K562 (cell line): ENCODE measurements at regions not wholly inside any gene's neighbourhood (a gene's known extent, or its start where the extent isn't known, plus 50 kb on each side); places are given as distances from the start of the nearest gene placed in this dataset.

Experiments
- ATAC-seq: fragments of 200-7000 bp; cut with Tn5 transposase; 3 replicates; pipeline ENCODE4 v1.9.1; 2020; ENCODE audit warnings: moderate library complexity
- BruUV-seq: library from RNA; stranded (reverse); fragments of 400-500 nt; replicated peaks from 2 replicates; lab custom pipeline; 2021; lab: Mats Ljungman, UMichigan
- CTCF ChIA-PET: fragments of 300-600 bp; formaldehyde crosslinking; extraction: SDS; loops from one replicate; lab custom pipeline; 2021; ENCODE audit warnings: low intra/inter-chr PET ratio; lab: Yijun Ruan, JAX
- POLR2A ChIA-PET: fragments of 300-600, 350-650 bp; sonication (Branson Sonifier 250); formaldehyde crosslinking; extraction: SDS; loops from one replicate; lab custom pipeline; 2021; ENCODE audit warnings: antibody characterized with exemption, inconsistent platforms; lab: Yijun Ruan, JAX
- DNase-seq, 4 experiments: peaks; one replicate each; pipeline versions ENCODE4 v3.0.0 to v3.0.0-alpha.2; 2011 to 2018; ENCODE audit warnings: low spot score in 3 of 4, mixed read lengths in 3 of 4; ENCODE audit errors: extremely low read depth in 1 of 4
- FAIRE-seq: peaks from 2 replicates; lab custom pipeline; 2011; peaks lifted over from hg19 to GRCh38; lab: Jason Lieb, UNC
- H2AFZ ChIP-seq: 2 replicates; pipeline ENCODE4 v1.6.0; 2011; ENCODE audit warnings: low read depth, low read length, control low read depth, inconsistent platforms
- H3K27ac ChIP-seq: fragments of 200-600 bp; 3 replicates; pipeline ENCODE4 v1.8.0; 2011; ENCODE audit warnings: low read depth, mild to moderate bottlenecking, control low read depth, inconsistent platforms, low read length, moderate library complexity, mixed read lengths; ENCODE audit errors: extremely low read depth
- H3K27me3 ChIP-seq, 2 experiments: fragments of 300-600 bp in 1 of 2; 2 replicates in 1 of 2; 3 replicates in 1 of 2; pipeline versions ENCODE4 v1.6.0 to v1.8.0; 2011; ENCODE audit warnings: inconsistent platforms in 2 of 2, low read length in 2 of 2, mild to moderate bottlenecking in 1 of 2, mixed read lengths in 1 of 2, moderate library complexity in 1 of 2; ENCODE audit not compliant: control insufficient read depth in 2 of 2, insufficient read depth in 2 of 2
- H3K36me3 ChIP-seq: fragments of 300-600 bp; 3 replicates; pipeline ENCODE4 v1.8.0; 2011; ENCODE audit warnings: mild to moderate bottlenecking, low read length, inconsistent platforms; ENCODE audit not compliant: control insufficient read depth, insufficient read depth
- H3K4me1 ChIP-seq, 2 experiments: fragments of 200-600 bp in 1 of 2; replicated peaks in 1 of 2; 2 replicates in 1 of 2; 3 replicates in 1 of 2; pipeline versions ENCODE4 v1.5.1 to v1.8.0; 2011; ENCODE audit warnings: inconsistent platforms in 2 of 2, low read length in 2 of 2, mild to moderate bottlenecking in 1 of 2, mixed read lengths in 1 of 2, moderate library complexity in 1 of 2; ENCODE audit not compliant: control insufficient read depth in 2 of 2, insufficient read depth in 2 of 2
- H3K4me2 ChIP-seq: 2 replicates; pipeline ENCODE4 v1.6.1; 2011; ENCODE audit warnings: low read length, control low read depth, inconsistent platforms, mixed read lengths; ENCODE audit not compliant: insufficient read depth
- H3K4me3 ChIP-seq: fragments of 200-600 bp; sonication (generic), shearing (Covaris generic); 2 replicates; pipeline ENCODE4 v1.5.1; 2016; ENCODE audit warnings: control low read depth, inconsistent platforms
- H3K79me2 ChIP-seq: fragments of 200-600 bp; 3 replicates; pipeline ENCODE4 v1.8.0; 2011; ENCODE audit warnings: low read length, inconsistent platforms; ENCODE audit not compliant: control insufficient read depth, insufficient read depth
- H3K9ac ChIP-seq, 2 experiments: 2 replicates each; pipeline versions ENCODE4 v1.6.0 to v1.6.1; 2011; ENCODE audit warnings: low read depth in 2 of 2, low read length in 2 of 2, control low read depth in 1 of 2, inconsistent platforms in 1 of 2, mild to moderate bottlenecking in 1 of 2, mixed read lengths in 1 of 2; ENCODE audit not compliant: insufficient read depth in 1 of 2
- H3K9me1 ChIP-seq: one replicate; pipeline ENCODE4 v1.6.0; 2011; ENCODE audit warnings: inconsistent platforms, mild to moderate bottlenecking, low read length, moderate library complexity; ENCODE audit not compliant: control insufficient read depth, insufficient read depth
- H3K9me3 ChIP-seq: replicated peaks from 2 replicates; pipeline ENCODE4 v1.5.1; 2011; ENCODE audit warnings: low read depth, low read length, inconsistent platforms; ENCODE audit not compliant: control insufficient read depth, insufficient read depth
- H4K20me1 ChIP-seq: replicated peaks from 2 replicates; pipeline ENCODE4 v1.6.1; 2011; ENCODE audit warnings: low read length, inconsistent platforms, mixed read lengths; ENCODE audit not compliant: control insufficient read depth, insufficient read depth
- GTF2F1 ChIP-seq: IDR thresholded peaks from 2 replicates; pipeline ENCODE4 v1.6.1; 2011; ENCODE audit warnings: low read depth, low read length, improper control_type of control experiment
- ILF3 ChIP-seq: fragments of 450-650 bp; IDR thresholded peaks from 2 replicates; pipeline ENCODE4 v1.6.1; 2018; ENCODE audit warnings: antibody characterized with exemption, mild to moderate bottlenecking, moderate library complexity, borderline replicate concordance
- TAL1 ChIP-seq: fragments of 450-650 bp; IDR thresholded peaks from 2 replicates; pipeline ENCODE4 v1.6.1; 2016; ENCODE audit warnings: mild to moderate bottlenecking
- ZFP1 ChIP-seq: fragments of 450-650 bp; formaldehyde crosslinking; IDR thresholded peaks from 2 replicates; pipeline ENCODE4 v1.4.0; 2020; ENCODE audit warnings: mild to moderate bottlenecking, mixed read lengths
- ZNF143 ChIP-seq: sonication (generic); formaldehyde crosslinking; IDR thresholded peaks from 2 replicates; pipeline ENCODE4 v1.9.0; 2022; ENCODE audit warnings: mild to moderate bottlenecking, missing genetic modification reagents
- WGBS: fragments of 100-300 bp; shearing (Covaris generic); methylation state at CpG from one replicate; pipeline ENCODE4 v1.1.6; 2016; ENCODE audit warnings: low coverage, mixed read lengths; ENCODE audit not compliant: insufficient coverage; ENCODE audit errors: missing lambda C conversion rate; 5-methylcytosine and 5-hydroxymethylcytosine counted together
- in situ Hi-C: fragments of 300-500 bp; cut with MboI; formaldehyde crosslinking; loops from 4 replicates; pipeline ENCODE4 v1.15.0; 2018; ENCODE audit warnings: inconsistent platforms, mixed read lengths
- intact Hi-C: fragments of 100-400 bp; cut with micrococcal nuclease; formaldehyde crosslinking; loops from 2 replicates; pipeline ENCODE4 v1.14.2; 2022
- TF ChIP-seq, protein P1 (sequence below), 2 experiments: fragments of 200-800 bp in 1 of 2; sonication (Bioruptor generic) in 1 of 2; sonication (generic) in 1 of 2; formaldehyde crosslinking in 1 of 2; IDR thresholded peaks in 1 of 2; conservative IDR thresholded peaks in 1 of 2; 2 replicates each; pipeline versions ENCODE4 v1.5.0 to v1.6.1; 2016 to 2020; ENCODE audit warnings: missing compliant biosample characterization in 1 of 2, missing genetic modification characterization in 1 of 2, missing genetic modification reagents in 1 of 2
- TF ChIP-seq, protein P2 (sequence below): sonication (generic); formaldehyde crosslinking; IDR thresholded peaks from 2 replicates; pipeline ENCODE4 v1.5.0; 2020; ENCODE audit warnings: missing genetic modification reagents
- TF ChIP-seq, protein P3 (sequence below): IDR thresholded peaks from 3 replicates; pipeline ENCODE4 v1.6.1; 2011; ENCODE audit warnings: borderline replicate concordance, mild to moderate bottlenecking, moderate library complexity; ENCODE audit not compliant: insufficient read length; ENCODE audit errors: extremely low read depth
- TF ChIP-seq, protein P4 (sequence below): fragments of 450-650 bp; IDR thresholded peaks from 2 replicates; pipeline ENCODE4 v1.6.1; 2016; ENCODE audit warnings: borderline replicate concordance
- TF ChIP-seq, protein P5 (sequence below): IDR thresholded peaks from 2 replicates; pipeline ENCODE4 v1.6.1; 2011; ENCODE audit warnings: borderline replicate concordance, low read depth, mild to moderate bottlenecking, moderate library complexity, low read length; ENCODE audit not compliant: insufficient read depth, poor library complexity, severe bottlenecking

DNA sequence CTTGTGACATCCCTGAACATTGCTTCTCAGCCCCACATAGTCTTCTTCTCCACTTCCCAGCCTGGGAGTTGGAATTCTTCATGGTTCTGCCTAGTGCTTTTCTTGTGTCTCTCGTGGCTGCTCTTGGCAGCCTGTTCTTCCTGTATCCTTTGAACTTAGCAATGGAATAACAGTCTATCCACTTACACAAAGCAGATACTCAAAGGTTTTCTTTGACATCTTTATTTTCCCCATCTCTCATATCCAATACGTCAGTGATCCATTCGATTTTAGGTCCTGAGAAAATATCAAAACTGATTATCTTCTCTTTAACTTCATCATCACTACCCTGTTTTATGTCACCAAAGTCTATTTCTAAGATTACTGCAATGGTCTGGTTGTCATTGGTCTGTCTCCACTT is 1091.2 kb upstream of the PIK3C3 start (continued):
- TF ChIP-seq, protein P1, sequence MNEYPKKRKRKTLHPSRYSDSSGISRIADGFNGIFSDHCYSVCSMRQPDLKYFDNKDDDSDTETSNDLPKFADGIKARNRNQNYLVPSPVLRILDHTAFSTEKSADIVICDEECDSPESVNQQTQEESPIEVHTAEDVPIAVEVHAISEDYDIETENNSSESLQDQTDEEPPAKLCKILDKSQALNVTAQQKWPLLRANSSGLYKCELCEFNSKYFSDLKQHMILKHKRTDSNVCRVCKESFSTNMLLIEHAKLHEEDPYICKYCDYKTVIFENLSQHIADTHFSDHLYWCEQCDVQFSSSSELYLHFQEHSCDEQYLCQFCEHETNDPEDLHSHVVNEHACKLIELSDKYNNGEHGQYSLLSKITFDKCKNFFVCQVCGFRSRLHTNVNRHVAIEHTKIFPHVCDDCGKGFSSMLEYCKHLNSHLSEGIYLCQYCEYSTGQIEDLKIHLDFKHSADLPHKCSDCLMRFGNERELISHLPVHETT (CRISPR knock-in tag; conservative IDR thresholded peaks at IDR 0.05 in 1 of 2, IDR thresholded peaks at IDR 0.05 in 1 of 2) = no peak
- no peak for TF ChIP-seq TAL1
- TF ChIP-seq GTF2F1 = no peak
- TF ChIP-seq, protein P2, sequence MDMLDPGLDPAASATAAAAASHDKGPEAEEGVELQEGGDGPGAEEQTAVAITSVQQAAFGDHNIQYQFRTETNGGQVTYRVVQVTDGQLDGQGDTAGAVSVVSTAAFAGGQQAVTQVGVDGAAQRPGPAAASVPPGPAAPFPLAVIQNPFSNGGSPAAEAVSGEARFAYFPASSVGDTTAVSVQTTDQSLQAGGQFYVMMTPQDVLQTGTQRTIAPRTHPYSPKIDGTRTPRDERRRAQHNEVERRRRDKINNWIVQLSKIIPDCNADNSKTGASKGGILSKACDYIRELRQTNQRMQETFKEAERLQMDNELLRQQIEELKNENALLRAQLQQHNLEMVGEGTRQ (CRISPR knock-in tag) = no peak

DNA sequence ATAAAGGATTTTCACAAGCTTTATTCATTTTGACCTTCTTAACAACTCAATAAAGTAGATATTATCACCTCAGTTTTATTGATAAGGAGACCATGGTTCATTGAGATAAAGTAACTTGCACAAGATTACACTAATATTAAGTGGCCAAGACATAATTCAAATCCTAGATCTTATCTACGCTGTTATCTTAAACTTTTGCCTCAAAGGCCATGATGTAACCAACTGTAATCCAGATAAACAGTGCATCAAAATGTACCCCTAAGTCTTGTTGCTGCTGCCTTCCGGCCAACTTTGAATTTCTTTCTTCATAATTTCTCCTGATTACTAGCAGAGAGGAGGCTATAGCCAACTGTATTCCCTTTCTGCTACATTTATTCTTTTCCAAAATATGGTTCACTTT is 1094.8 kb upstream of the PIK3C3 start:
- intact Hi-C loops (no loop called here), in situ Hi-C loops (no loop called here)
- Histone ChIP-seq H3K4me1 (no peaks in the 10 kb centered on the region), H3K4me2 (no peak overlapping the region), H3K9me1 (no peaks in the 10 kb centered on the region), H3K27ac (no peak overlapping the region), H2AFZ (no peak overlapping the region), H3K36me3 (no peaks in the 10 kb centered on the region), H3K4me3 (no peak overlapping the region), H3K9ac (no peak overlapping the region), H3K27me3 (no peaks in the 10 kb centered on the region), H4K20me1 (no peaks in the 10 kb centered on the region), H3K9me3 (no peaks in the 10 kb centered on the region; the same call in 1 of the 2 replicates), H3K79me2 (no peaks in the 10 kb centered on the region)
- no peak for ATAC-seq
- CTCF ChIA-PET = no interaction called here
- no TSS peak for BruUV-seq
- DNase-seq = no peak
- WGBS = 3% methylated on average over 2 of the region's 2 CpGs
- FAIRE-seq = no peak
- POLR2A ChIA-PET = no interaction called here
- TF ChIP-seq ILF3 (no peak), ZNF143 (no peak), ZFP1 (CRISPR knock-in tag) (no peak)
- TF ChIP-seq, protein P3, sequence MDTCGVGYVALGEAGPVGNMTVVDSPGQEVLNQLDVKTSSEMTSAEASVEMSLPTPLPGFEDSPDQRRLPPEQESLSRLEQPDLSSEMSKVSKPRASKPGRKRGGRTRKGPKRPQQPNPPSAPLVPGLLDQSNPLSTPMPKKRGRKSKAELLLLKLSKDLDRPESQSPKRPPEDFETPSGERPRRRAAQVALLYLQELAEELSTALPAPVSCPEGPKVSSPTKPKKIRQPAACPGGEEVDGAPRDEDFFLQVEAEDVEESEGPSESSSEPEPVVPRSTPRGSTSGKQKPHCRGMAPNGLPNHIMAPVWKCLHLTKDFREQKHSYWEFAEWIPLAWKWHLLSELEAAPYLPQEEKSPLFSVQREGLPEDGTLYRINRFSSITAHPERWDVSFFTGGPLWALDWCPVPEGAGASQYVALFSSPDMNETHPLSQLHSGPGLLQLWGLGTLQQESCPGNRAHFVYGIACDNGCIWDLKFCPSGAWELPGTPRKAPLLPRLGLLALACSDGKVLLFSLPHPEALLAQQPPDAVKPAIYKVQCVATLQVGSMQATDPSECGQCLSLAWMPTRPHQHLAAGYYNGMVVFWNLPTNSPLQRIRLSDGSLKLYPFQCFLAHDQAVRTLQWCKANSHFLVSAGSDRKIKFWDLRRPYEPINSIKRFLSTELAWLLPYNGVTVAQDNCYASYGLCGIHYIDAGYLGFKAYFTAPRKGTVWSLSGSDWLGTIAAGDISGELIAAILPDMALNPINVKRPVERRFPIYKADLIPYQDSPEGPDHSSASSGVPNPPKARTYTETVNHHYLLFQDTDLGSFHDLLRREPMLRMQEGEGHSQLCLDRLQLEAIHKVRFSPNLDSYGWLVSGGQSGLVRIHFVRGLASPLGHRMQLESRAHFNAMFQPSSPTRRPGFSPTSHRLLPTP = no peak
- TF ChIP-seq, protein P4, sequence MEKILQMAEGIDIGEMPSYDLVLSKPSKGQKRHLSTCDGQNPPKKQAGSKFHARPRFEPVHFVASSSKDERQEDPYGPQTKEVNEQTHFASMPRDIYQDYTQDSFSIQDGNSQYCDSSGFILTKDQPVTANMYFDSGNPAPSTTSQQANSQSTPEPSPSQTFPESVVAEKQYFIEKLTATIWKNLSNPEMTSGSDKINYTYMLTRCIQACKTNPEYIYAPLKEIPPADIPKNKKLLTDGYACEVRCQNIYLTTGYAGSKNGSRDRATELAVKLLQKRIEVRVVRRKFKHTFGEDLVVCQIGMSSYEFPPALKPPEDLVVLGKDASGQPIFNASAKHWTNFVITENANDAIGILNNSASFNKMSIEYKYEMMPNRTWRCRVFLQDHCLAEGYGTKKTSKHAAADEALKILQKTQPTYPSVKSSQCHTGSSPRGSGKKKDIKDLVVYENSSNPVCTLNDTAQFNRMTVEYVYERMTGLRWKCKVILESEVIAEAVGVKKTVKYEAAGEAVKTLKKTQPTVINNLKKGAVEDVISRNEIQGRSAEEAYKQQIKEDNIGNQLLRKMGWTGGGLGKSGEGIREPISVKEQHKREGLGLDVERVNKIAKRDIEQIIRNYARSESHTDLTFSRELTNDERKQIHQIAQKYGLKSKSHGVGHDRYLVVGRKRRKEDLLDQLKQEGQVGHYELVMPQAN = no peak
- TF ChIP-seq, protein P5, sequence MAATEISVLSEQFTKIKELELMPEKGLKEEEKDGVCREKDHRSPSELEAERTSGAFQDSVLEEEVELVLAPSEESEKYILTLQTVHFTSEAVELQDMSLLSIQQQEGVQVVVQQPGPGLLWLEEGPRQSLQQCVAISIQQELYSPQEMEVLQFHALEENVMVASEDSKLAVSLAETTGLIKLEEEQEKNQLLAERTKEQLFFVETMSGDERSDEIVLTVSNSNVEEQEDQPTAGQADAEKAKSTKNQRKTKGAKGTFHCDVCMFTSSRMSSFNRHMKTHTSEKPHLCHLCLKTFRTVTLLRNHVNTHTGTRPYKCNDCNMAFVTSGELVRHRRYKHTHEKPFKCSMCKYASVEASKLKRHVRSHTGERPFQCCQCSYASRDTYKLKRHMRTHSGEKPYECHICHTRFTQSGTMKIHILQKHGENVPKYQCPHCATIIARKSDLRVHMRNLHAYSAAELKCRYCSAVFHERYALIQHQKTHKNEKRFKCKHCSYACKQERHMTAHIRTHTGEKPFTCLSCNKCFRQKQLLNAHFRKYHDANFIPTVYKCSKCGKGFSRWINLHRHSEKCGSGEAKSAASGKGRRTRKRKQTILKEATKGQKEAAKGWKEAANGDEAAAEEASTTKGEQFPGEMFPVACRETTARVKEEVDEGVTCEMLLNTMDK = no peak
